Neural cell (in vitro differentiated cells): ENCODE measurements at regions not wholly inside any gene's neighbourhood (a gene's known extent, or its start where the extent isn't known, plus 50 kb on each side); places are given as distances from the start of the nearest gene placed in this dataset.

Experiments
- H2AFZ ChIP-seq: fragments of 200-600, 300-800 bp; sonication (generic), shearing (Covaris generic); 2 replicates; pipeline ENCODE4 v1.6.0; 2014; ENCODE audit warnings: low read depth, mild to moderate bottlenecking, antibody characterized with exemption, low read length, moderate library complexity
- H3F3A ChIP-seq: fragments of 200-600 bp; shearing (Covaris generic); 2 replicates; pipeline ENCODE4 v1.6.1; 2016; ENCODE audit warnings: mild to moderate bottlenecking, moderate library complexity, mixed read lengths, antibody characterized with exemption, low read length; ENCODE audit not compliant: insufficient read depth, poor library complexity, severe bottlenecking
- H3K27ac ChIP-seq: fragments of 200-600, 300-800 bp; sonication (generic), shearing (Covaris generic); 2 replicates; pipeline ENCODE4 v1.5.1; 2014; ENCODE audit warnings: mild to moderate bottlenecking, low read length, moderate library complexity
- H3K27me3 ChIP-seq: fragments of 300-800, 200-600 bp; sonication (generic), shearing (Covaris generic); 2 replicates; pipeline ENCODE4 v1.6.0; 2014; ENCODE audit warnings: mild to moderate bottlenecking, low read depth, low read length, moderate library complexity; ENCODE audit not compliant: insufficient read depth
- H3K36me3 ChIP-seq: fragments of 300-800, 200-600 bp; sonication (generic), shearing (Covaris generic); 2 replicates; pipeline ENCODE4 v1.5.1; 2014; ENCODE audit warnings: mild to moderate bottlenecking, antibody characterized with exemption, low read length, moderate library complexity; ENCODE audit not compliant: insufficient read depth
- H3K4me2 ChIP-seq: fragments of 300-800, 200-600 bp; sonication (generic), shearing (Covaris generic); 2 replicates; pipeline ENCODE4 v1.6.0; 2014; ENCODE audit warnings: mild to moderate bottlenecking, low read length
- H3K4me3 ChIP-seq: fragments of 300-800, 200-600 bp; sonication (generic), shearing (Covaris generic); 2 replicates; pipeline ENCODE4 v1.5.1; 2014; ENCODE audit warnings: mild to moderate bottlenecking, low read length, moderate library complexity
- H3K79me2 ChIP-seq: fragments of 200-600 bp; shearing (Covaris generic); replicated peaks from 2 replicates; pipeline ENCODE4 v1.6.0; 2014; ENCODE audit warnings: mild to moderate bottlenecking, low read length, moderate library complexity; ENCODE audit not compliant: insufficient read depth
- H3K9ac ChIP-seq: fragments of 300-800, 200-600 bp; sonication (generic), shearing (Covaris generic); 2 replicates; pipeline ENCODE4 v1.6.1; 2016; ENCODE audit warnings: mild to moderate bottlenecking, low read length, mixed read lengths
- H3K9me2 ChIP-seq: fragments of 200-600 bp; shearing (Covaris generic); 2 replicates; pipeline ENCODE4 v1.6.1; 2016; ENCODE audit warnings: mild to moderate bottlenecking, low read length, mixed read lengths; ENCODE audit not compliant: insufficient read depth
- H3K9me3 ChIP-seq: fragments of 200-600, 300-800 bp; sonication (generic), shearing (Covaris generic); 2 replicates; pipeline ENCODE4 v1.6.1; 2016; ENCODE audit warnings: mild to moderate bottlenecking, mixed run types, low read length, moderate library complexity, mixed read lengths
- H4K20me1 ChIP-seq: fragments of 200-600 bp; shearing (Covaris generic); 2 replicates; pipeline ENCODE4 v1.6.1; 2016; ENCODE audit warnings: mild to moderate bottlenecking, mixed run types; ENCODE audit not compliant: insufficient read depth
- EP300 ChIP-seq: fragments of 450-650 bp; conservative IDR thresholded peaks from 2 replicates; pipeline ENCODE4 v1.6.1; 2014; ENCODE audit warnings: antibody characterized with exemption, mild to moderate bottlenecking, moderate library complexity; ENCODE audit not compliant: poor library complexity, severe bottlenecking
- EZH2 ChIP-seq: fragments of 200-600, 300-800 bp; shearing (Covaris generic), sonication (generic); IDR thresholded peaks from 2 replicates; pipeline ENCODE4 v1.6.1; 2014; ENCODE audit warnings: antibody characterized with exemption, low read length, borderline replicate concordance, mild to moderate bottlenecking; ENCODE audit not compliant: insufficient read depth, poor library complexity, severe bottlenecking
- MXI1 ChIP-seq: fragments of 450-650 bp; conservative IDR thresholded peaks from 2 replicates; pipeline ENCODE4 v1.6.1; 2014; ENCODE audit warnings: antibody characterized with exemption, mild to moderate bottlenecking; ENCODE audit not compliant: poor library complexity, severe bottlenecking
- POLR2AphosphoS5 ChIP-seq: IDR thresholded peaks from 2 replicates; pipeline ENCODE4 v1.6.1; 2012
- RAD21 ChIP-seq: fragments of 450-650 bp; conservative IDR thresholded peaks from 2 replicates; pipeline ENCODE4 v1.6.1; 2014; ENCODE audit warnings: antibody characterized with exemption, mild to moderate bottlenecking, moderate library complexity
- REST ChIP-seq: IDR thresholded peaks from 2 replicates; pipeline ENCODE4 v1.6.1; 2012; ENCODE audit warnings: borderline replicate concordance
- SMC3 ChIP-seq: fragments of 450-650 bp; conservative IDR thresholded peaks from 2 replicates; pipeline ENCODE4 v1.6.1; 2014; ENCODE audit warnings: antibody characterized with exemption, mild to moderate bottlenecking, moderate library complexity; ENCODE audit not compliant: poor library complexity
- TAF1 ChIP-seq: IDR thresholded peaks from 2 replicates; pipeline ENCODE4 v1.6.1; 2012; ENCODE audit warnings: low read depth
- TF ChIP-seq, protein P1 (sequence below): fragments of 450-650 bp; IDR thresholded peaks from 2 replicates; pipeline ENCODE4 v1.5.1; 2014; ENCODE audit warnings: antibody characterized with exemption, mild to moderate bottlenecking, moderate library complexity; ENCODE audit not compliant: poor library complexity, severe bottlenecking

GRCh38 chr2:142259356-142259755 is 128.5 kb upstream of the LRP1B start:
- H3K79me2 ChIP-seq, result no peaks in the 10 kb centered on the region
- H3K27ac ChIP-seq, result no peak overlapping the region
- TF ChIP-seq, protein P1, sequence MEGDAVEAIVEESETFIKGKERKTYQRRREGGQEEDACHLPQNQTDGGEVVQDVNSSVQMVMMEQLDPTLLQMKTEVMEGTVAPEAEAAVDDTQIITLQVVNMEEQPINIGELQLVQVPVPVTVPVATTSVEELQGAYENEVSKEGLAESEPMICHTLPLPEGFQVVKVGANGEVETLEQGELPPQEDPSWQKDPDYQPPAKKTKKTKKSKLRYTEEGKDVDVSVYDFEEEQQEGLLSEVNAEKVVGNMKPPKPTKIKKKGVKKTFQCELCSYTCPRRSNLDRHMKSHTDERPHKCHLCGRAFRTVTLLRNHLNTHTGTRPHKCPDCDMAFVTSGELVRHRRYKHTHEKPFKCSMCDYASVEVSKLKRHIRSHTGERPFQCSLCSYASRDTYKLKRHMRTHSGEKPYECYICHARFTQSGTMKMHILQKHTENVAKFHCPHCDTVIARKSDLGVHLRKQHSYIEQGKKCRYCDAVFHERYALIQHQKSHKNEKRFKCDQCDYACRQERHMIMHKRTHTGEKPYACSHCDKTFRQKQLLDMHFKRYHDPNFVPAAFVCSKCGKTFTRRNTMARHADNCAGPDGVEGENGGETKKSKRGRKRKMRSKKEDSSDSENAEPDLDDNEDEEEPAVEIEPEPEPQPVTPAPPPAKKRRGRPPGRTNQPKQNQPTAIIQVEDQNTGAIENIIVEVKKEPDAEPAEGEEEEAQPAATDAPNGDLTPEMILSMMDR, result no peak
- TF ChIP-seq REST (no peak), POLR2AphosphoS5 (no peak), TAF1 (no peak), EZH2 (no peak), EP300 (no peak), SMC3 (no peak), MXI1 (no peak), RAD21 (no peak)
- H3F3A ChIP-seq, result no peaks in the 10 kb centered on the region
- H3K9me3 ChIP-seq, result no peaks in the 10 kb centered on the region
- H3K4me3 ChIP-seq, result no peak overlapping the region
- no peaks in the 10 kb centered on the region for H3K36me3 ChIP-seq
- H3K4me2 ChIP-seq, result no peak overlapping the region
- H3K9ac ChIP-seq, result no peak overlapping the region
- no peak overlapping the region for H2AFZ ChIP-seq
- H3K27me3 ChIP-seq, result no peaks in the 10 kb centered on the region
- H4K20me1 ChIP-seq, result no peaks in the 10 kb centered on the region
- no peaks in the 10 kb centered on the region for H3K9me2 ChIP-seq

- Histone ChIP-seq H3F3A (no peaks in the 10 kb centered on the region), H3K4me2 (no peak overlapping the region), H3K9me2 (no peaks in the 10 kb centered on the region), H3K79me2 (no peaks in the 10 kb centered on the region), H4K20me1 (no peaks in the 10 kb centered on the region), H3K9me3 (no peaks in the 10 kb centered on the region), H3K9ac (no peak overlapping the region), H3K27ac (no peak overlapping the region), H2AFZ (no peak overlapping the region), H3K4me3 (no peak overlapping the region), H3K36me3 (no peaks in the 10 kb centered on the region), H3K27me3 (no peaks in the 10 kb centered on the region)
- TF ChIP-seq, protein P1, result no peak
- TF ChIP-seq EP300 (no peak), SMC3 (no peak), TAF1 (no peak), MXI1 (no peak), REST (no peak), POLR2AphosphoS5 (no peak), RAD21 (no peak), EZH2 (no peak)
Measured at GRCh38 chr2:142254031-142254430, 123.2 kb upstream of the LRP1B start.
